T-cell (primary cell): ENCODE measurements at regions not wholly inside any gene's neighbourhood (a gene's known extent, or its start where the extent isn't known, plus 50 kb on each side); places are given as distances from the start of the nearest gene placed in this dataset.

Experiments used
- ATAC-seq, 4 experiments: fragments of 200-7000 bp in 3 of 4; fragments of 150-1000 bp in 1 of 4; cut with Tn5 transposase; replicated peaks in 1 of 4; 1 replicate in 3 of 4; 2 replicates in 1 of 4; pipeline ENCODE4 v1.10.0; 2021; ENCODE audit warnings: moderate library complexity in 3 of 4, mild to moderate bottlenecking in 2 of 4, moderate number of reproducible peaks in 1 of 4
- CTCF ChIA-PET, 2 donors: fragments of 300-600 bp; sonication (Branson Sonifier 250); formaldehyde crosslinking; loops; one replicate each; lab custom pipeline; 2022; ENCODE audit warnings: antibody characterized with exemption in 2 of 2; lab: Charles Lee
- POLR2A ChIA-PET, 2 donors: fragments of 300-600 bp; sonication (Branson Sonifier 250); formaldehyde crosslinking; loops; one replicate each; lab custom pipeline; 2022; ENCODE audit warnings: antibody characterized with exemption in 2 of 2; lab: Charles Lee
- DNase-seq, 35 experiments: peaks; one replicate each; pipeline versions ENCODE4 v3.0.0 to v3.0.0-alpha.2; 2013 to 2023
- H3K27ac ChIP-seq: one replicate; pipeline ENCODE4 v1.5.1; 2013; ENCODE audit warnings: low read length
- H3K27me3 ChIP-seq, 2 experiments: replicated peaks in 1 of 2; 1 replicate in 1 of 2; 2 replicates in 1 of 2; pipeline versions ENCODE4 v1.6.1 to v1.7.0; 2013; ENCODE audit warnings: low read length in 1 of 2, mixed read lengths in 1 of 2; ENCODE audit not compliant: control insufficient read depth in 2 of 2, insufficient read depth in 2 of 2; ENCODE audit errors: extremely low read depth in 1 of 2
- H3K36me3 ChIP-seq, 2 donors: 1 replicate in 1 of 2; 2 replicates in 1 of 2; pipeline versions ENCODE4 v1.6.1 to v1.7.0; 2013; ENCODE audit warnings: low read length in 1 of 2; ENCODE audit not compliant: control insufficient read depth in 2 of 2, insufficient read depth in 1 of 2; ENCODE audit errors: extremely low read depth in 1 of 2
- H3K4me1 ChIP-seq, 2 experiments: 1 replicate in 1 of 2; 2 replicates in 1 of 2; pipeline versions ENCODE4 v1.6.1 to v1.7.0; 2013; ENCODE audit warnings: low read length in 2 of 2, mixed read lengths in 1 of 2; ENCODE audit not compliant: insufficient read depth in 2 of 2, control insufficient read depth in 1 of 2; ENCODE audit errors: extremely low read depth in 1 of 2
- H3K4me3 ChIP-seq, 2 donors: 1 replicate in 1 of 2; 2 replicates in 1 of 2; pipeline versions ENCODE4 v1.5.1 to v1.7.0; 2013; ENCODE audit warnings: mild to moderate bottlenecking in 2 of 2, low read length in 1 of 2, moderate library complexity in 1 of 2; ENCODE audit not compliant: control insufficient read depth in 1 of 2; ENCODE audit errors: extremely low read depth in 1 of 2
- H3K9me3 ChIP-seq: 2 replicates; pipeline ENCODE4 v1.7.0; 2013
- H3K27ac Mint-ChIP-seq, 2 donors: one replicate each; pipeline ENCODE4 v1.8.0; 2020 to 2021; ENCODE audit warnings: mild to moderate bottlenecking in 2 of 2, mixed read lengths in 2 of 2
- H3K27me3 Mint-ChIP-seq, 2 donors: one replicate each; pipeline ENCODE4 v1.8.0; 2021 to 2022; ENCODE audit warnings: mixed read lengths in 2 of 2
- H3K36me3 Mint-ChIP-seq: one replicate; pipeline ENCODE4 v1.8.0; 2021; ENCODE audit warnings: mixed read lengths
- H3K4me1 Mint-ChIP-seq, 3 donors: one replicate each; pipeline ENCODE4 v1.8.0; 2020 to 2022; ENCODE audit warnings: mixed read lengths in 3 of 3, mild to moderate bottlenecking in 1 of 3
- H3K4me3 Mint-ChIP-seq, 3 donors: one replicate each; pipeline ENCODE4 v1.8.0; 2020 to 2022; ENCODE audit warnings: mild to moderate bottlenecking in 3 of 3, mixed read lengths in 3 of 3, moderate library complexity in 3 of 3
- H3K9me3 Mint-ChIP-seq, 3 donors: one replicate each; pipeline ENCODE4 v1.8.0; 2020 to 2022; ENCODE audit warnings: mixed read lengths in 3 of 3
- WGBS: methylation state at CpG from one replicate; pipeline ENCODE4 v1.1.5; 2013; ENCODE audit warnings: missing lambda C conversion rate; ENCODE audit not compliant: insufficient coverage; 5-methylcytosine and 5-hydroxymethylcytosine counted together

- ATAC-seq (no peak), DNase-seq (no peak)
- no peaks in the 10 kb centered on the region for H3K9me3 ChIP-seq
- H3K4me1 ChIP-seq, result no peaks in the 10 kb centered on the region
- Mint-ChIP-seq H3K4me1 (peaks cover 0 to 5% (median 0%) of the 10 kb centered on the region in 3 donors), H3K36me3 (no peaks in the 10 kb centered on the region), H3K9me3 (peaks cover 0 to 4% (median 3%) of the 10 kb centered on the region in 3 donors), H3K4me3 (no peak overlapping the region), H3K27me3 (peaks cover 26 to 37% of the 10 kb centered on the region in 2 donors), H3K27ac (no peak overlapping the region)
- H3K4me3 ChIP-seq, result no peak overlapping the region
- 87% methylated on average over 9 of the region's 14 CpGs for WGBS
- ChIA-PET CTCF (no interaction called here), POLR2A (no interaction called here)
- H3K27ac ChIP-seq, result no peak overlapping the region
- peaks cover 0 to 27% of the 10 kb centered on the region in 2 experiments for H3K27me3 ChIP-seq
- no peaks in the 10 kb centered on the region for H3K36me3 ChIP-seq
Measured at GRCh38 chr1:29417147-29417858, 181.0 kb downstream of the PTPRU start.

GRCh38 chr1:29416267-29417146 is 180.2 kb downstream of the PTPRU start:
- ChIA-PET POLR2A (no interaction called here), CTCF (no interaction called here)
- Mint-ChIP-seq H3K4me3 (no peak overlapping the region), H3K4me1 (peaks cover 0 to 5% (median 0%) of the 10 kb centered on the region in 3 donors), H3K27ac (no peak overlapping the region), H3K36me3 (no peaks in the 10 kb centered on the region), H3K9me3 (peaks cover 0 to 2% (median 2%) of the 10 kb centered on the region in 3 donors), H3K27me3 (peaks cover 24 to 32% of the 10 kb centered on the region in 2 donors)
- ATAC-seq (no peak), DNase-seq (no peak)
- H3K4me1 ChIP-seq, result no peaks in the 10 kb centered on the region
- H3K4me3 ChIP-seq, result no peak overlapping the region
- H3K27ac ChIP-seq, result no peak overlapping the region
- 41% methylated on average over 8 of the region's 13 CpGs for WGBS
- H3K27me3 ChIP-seq, result peaks cover 0 to 27% of the 10 kb centered on the region in 2 experiments
- no peaks in the 10 kb centered on the region for H3K9me3 ChIP-seq
- H3K36me3 ChIP-seq, result no peaks in the 10 kb centered on the region

- H3K27ac ChIP-seq, result no peak overlapping the region
- no peak overlapping the region for H3K27ac Mint-ChIP-seq
- no peaks in the 10 kb centered on the region for H3K36me3 Mint-ChIP-seq
- H3K4me3 Mint-ChIP-seq, result no peak overlapping the region
- DNase-seq, result no peak
- no peak for ATAC-seq
- H3K4me1 ChIP-seq, result no peaks in the 10 kb centered on the region
- peaks cover 23 to 31% of the 10 kb centered on the region in 2 donors for H3K27me3 Mint-ChIP-seq
- CTCF ChIA-PET, result no interaction called here
- H3K36me3 ChIP-seq, result no peaks in the 10 kb centered on the region
- no peak overlapping the region for H3K4me3 ChIP-seq
- peaks cover 0 to 27% of the 10 kb centered on the region in 2 experiments for H3K27me3 ChIP-seq
- H3K4me1 Mint-ChIP-seq, result peaks cover 0 to 5% (median 0%) of the 10 kb centered on the region in 3 donors
- 44% methylated on average over 3 of the region's 3 CpGs for WGBS
- no peaks in the 10 kb centered on the region for H3K9me3 ChIP-seq
- H3K9me3 Mint-ChIP-seq, result no peaks in the 10 kb centered on the region
- POLR2A ChIA-PET, result no interaction called here
Measured at GRCh38 chr1:29415861-29416260, 179.5 kb downstream of the PTPRU start.

- CTCF ChIA-PET, result no interaction called here
Measured at GRCh38 chr1:29415156-29415830, 179.0 kb downstream of the PTPRU start.

GRCh38 chr1:29414086-29414485 is 177.8 kb downstream of the PTPRU start:
- Mint-ChIP-seq H3K27ac (no peak overlapping the region), H3K9me3 (no peaks in the 10 kb centered on the region), H3K4me3 (no peak overlapping the region), H3K36me3 (no peaks in the 10 kb centered on the region), H3K4me1 (peaks cover 0 to 5% (median 0%) of the 10 kb centered on the region in 3 donors), H3K27me3 (peaks cover 30 to 34% of the 10 kb centered on the region in 2 donors)
- ATAC-seq (no peak), DNase-seq (no peak)
- 81% methylated on average over 4 of the region's 4 CpGs for WGBS
- no peak overlapping the region for H3K4me3 ChIP-seq
- ChIA-PET POLR2A (no interaction called here), CTCF (no interaction called here)
- H3K9me3 ChIP-seq, result no peaks in the 10 kb centered on the region
- H3K27me3 ChIP-seq, result peaks cover 0 to 37% of the 10 kb centered on the region in 2 experiments
- no peaks in the 10 kb centered on the region for H3K36me3 ChIP-seq
- H3K27ac ChIP-seq, result no peak overlapping the region
- H3K4me1 ChIP-seq, result no peaks in the 10 kb centered on the region

More at GRCh38 chr1:29415156-29415830, 179.0 kb downstream of the PTPRU start:
- no peak overlapping the region for H3K4me3 ChIP-seq
- Mint-ChIP-seq H3K27ac (no peak overlapping the region), H3K4me3 (no peak overlapping the region), H3K4me1 (peaks cover 0 to 5% (median 0%) of the 10 kb centered on the region in 3 donors), H3K9me3 (no peaks in the 10 kb centered on the region), H3K27me3 (peaks cover 23 to 29% of the 10 kb centered on the region in 2 donors), H3K36me3 (no peaks in the 10 kb centered on the region)
- no peaks in the 10 kb centered on the region for H3K4me1 ChIP-seq
- no peak overlapping the region for H3K27ac ChIP-seq
- DNase-seq, result no peak
- ATAC-seq, result no peak
- H3K9me3 ChIP-seq, result no peaks in the 10 kb centered on the region
- 74% methylated on average over 6 of the region's 9 CpGs for WGBS
- POLR2A ChIA-PET, result no interaction called here
- H3K36me3 ChIP-seq, result no peaks in the 10 kb centered on the region
- peaks cover 0 to 29% of the 10 kb centered on the region in 2 experiments for H3K27me3 ChIP-seq

- H3K36me3 ChIP-seq, result no peaks in the 10 kb centered on the region
- H3K4me3 Mint-ChIP-seq, result no peak overlapping the region
- ChIA-PET CTCF (no interaction called here), POLR2A (no interaction called here)
- no peak for DNase-seq
- no peaks in the 10 kb centered on the region for H3K4me1 ChIP-seq
- H3K36me3 Mint-ChIP-seq, result no peaks in the 10 kb centered on the region
- ATAC-seq, result no peak
- peaks cover 0 to 5% (median 0%) of the 10 kb centered on the region in 3 donors for H3K4me1 Mint-ChIP-seq
- H3K9me3 Mint-ChIP-seq, result no peaks in the 10 kb centered on the region
- no peak overlapping the region for H3K27ac Mint-ChIP-seq
- 54% methylated on average over 6 of the region's 10 CpGs for WGBS
- H3K9me3 ChIP-seq, result no peaks in the 10 kb centered on the region
- H3K27me3 Mint-ChIP-seq, result peaks cover 33 to 37% of the 10 kb centered on the region in 2 donors
- H3K4me3 ChIP-seq, result no peak overlapping the region
- no peak overlapping the region for H3K27ac ChIP-seq
- peaks cover 0 to 42% of the 10 kb centered on the region in 2 experiments for H3K27me3 ChIP-seq
Measured at GRCh38 chr1:29413661-29414060, 177.3 kb downstream of the PTPRU start.
